Subcutaneous abdominal adipose tissue (tissue), 5 donors: ENCODE measurements at regions not wholly inside any gene's neighbourhood (a gene's known extent, or its start where the extent isn't known, plus 50 kb on each side); places are given as distances from the start of the nearest gene placed in this dataset.

Source experiments
- H3K27ac ChIP-seq: one replicate; pipeline ENCODE4 v1.7.0; 2013; ENCODE audit warnings: low read depth, mild to moderate bottlenecking, inconsistent platforms, low read length, moderate library complexity
- H3K27me3 ChIP-seq, 5 donors: one replicate each; pipeline ENCODE4 v1.7.0; 2013; ENCODE audit warnings: low read length in 5 of 5, inconsistent platforms in 1 of 5; ENCODE audit not compliant: control insufficient read depth in 5 of 5, insufficient read depth in 4 of 5
- H3K36me3 ChIP-seq, 5 donors: one replicate each; pipeline ENCODE4 v1.7.0; 2013; ENCODE audit warnings: low read length in 5 of 5; ENCODE audit not compliant: control insufficient read depth in 5 of 5, insufficient read depth in 5 of 5
- H3K4me1 ChIP-seq, 5 donors: one replicate each; pipeline ENCODE4 v1.7.0; 2013; ENCODE audit warnings: low read length in 5 of 5, mild to moderate bottlenecking in 3 of 5, moderate library complexity in 1 of 5; ENCODE audit not compliant: control insufficient read depth in 5 of 5, insufficient read depth in 5 of 5
- H3K4me3 ChIP-seq, 5 donors: one replicate each; pipeline ENCODE4 v1.7.0; 2013; ENCODE audit warnings: low read length in 5 of 5, low read depth in 1 of 5
- H3K9ac ChIP-seq, 5 donors: one replicate each; pipeline ENCODE4 v1.7.0; 2013; ENCODE audit warnings: low read length in 5 of 5, mild to moderate bottlenecking in 4 of 5, moderate library complexity in 3 of 5
- H3K9me3 ChIP-seq, 5 donors: one replicate each; pipeline ENCODE4 v1.7.0; 2013; ENCODE audit warnings: low read length in 5 of 5; ENCODE audit not compliant: control insufficient read depth in 5 of 5
- donor health status: healthy.
- donor health status: healthy.
- donor health status: healthy.
- donor health status: healthy.
- donor health status: healthy.

DNA sequence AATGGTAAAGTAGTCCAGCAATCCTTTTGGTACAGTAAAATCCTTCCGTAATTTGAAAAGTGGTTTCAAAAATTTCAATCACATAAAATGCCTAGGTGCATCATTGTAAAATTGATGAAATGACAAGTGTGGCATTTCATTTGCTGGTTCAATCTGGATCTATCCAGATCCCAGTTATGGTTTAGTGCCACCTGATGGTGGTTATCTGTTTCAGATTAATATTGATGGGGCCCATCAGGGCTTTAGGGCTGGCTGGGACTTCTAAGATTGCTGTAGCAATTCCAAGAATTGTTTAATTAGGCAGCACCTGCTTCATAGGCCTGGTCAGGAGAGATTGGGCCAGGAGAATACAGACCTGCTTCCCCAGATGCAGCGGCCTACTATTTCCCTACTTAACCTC, 55.5 kb upstream of the PIK3C3 start:
- no peaks in the 10 kb centered on the region for H3K27me3 ChIP-seq
- no peak overlapping the region for H3K4me3 ChIP-seq
- no peaks in the 10 kb centered on the region for H3K36me3 ChIP-seq
- H3K9ac ChIP-seq = no peak overlapping the region
- peaks cover 0 to 11% (median 8%) of the 10 kb centered on the region in 5 donors for H3K9me3 ChIP-seq
- no peaks in the 10 kb centered on the region for H3K4me1 ChIP-seq
- H3K27ac ChIP-seq = no peak overlapping the region

GRCh38 chr18:41893432-41893831, 61.6 kb upstream of the PIK3C3 start:
- H3K36me3 ChIP-seq = no peaks in the 10 kb centered on the region
- no peak overlapping the region for H3K27ac ChIP-seq
- no peak overlapping the region for H3K9ac ChIP-seq
- H3K4me3 ChIP-seq = no peak overlapping the region
- H3K27me3 ChIP-seq = no peaks in the 10 kb centered on the region
- H3K4me1 ChIP-seq = no peaks in the 10 kb centered on the region
- peaks cover 0 to 11% (median 8%) of the 10 kb centered on the region in 5 donors for H3K9me3 ChIP-seq

GRCh38 chr18:41887100-41887499, 67.9 kb upstream of the PIK3C3 start:
- H3K36me3 ChIP-seq = no peaks in the 10 kb centered on the region
- H3K9ac ChIP-seq = no peak overlapping the region
- H3K4me1 ChIP-seq = no peaks in the 10 kb centered on the region
- no peak overlapping the region for H3K27ac ChIP-seq
- H3K4me3 ChIP-seq = no peak overlapping the region
- H3K27me3 ChIP-seq = no peaks in the 10 kb centered on the region
- no peaks in the 10 kb centered on the region for H3K9me3 ChIP-seq

GRCh38 chr18:41886126-41886807, 68.8 kb upstream of the PIK3C3 start:
- H3K27me3 ChIP-seq = no peaks in the 10 kb centered on the region
- no peaks in the 10 kb centered on the region for H3K4me1 ChIP-seq
- no peak overlapping the region for H3K9ac ChIP-seq
- no peak overlapping the region for H3K4me3 ChIP-seq
- H3K27ac ChIP-seq = no peak overlapping the region
- H3K9me3 ChIP-seq = no peaks in the 10 kb centered on the region
- H3K36me3 ChIP-seq = no peaks in the 10 kb centered on the region

DNA sequence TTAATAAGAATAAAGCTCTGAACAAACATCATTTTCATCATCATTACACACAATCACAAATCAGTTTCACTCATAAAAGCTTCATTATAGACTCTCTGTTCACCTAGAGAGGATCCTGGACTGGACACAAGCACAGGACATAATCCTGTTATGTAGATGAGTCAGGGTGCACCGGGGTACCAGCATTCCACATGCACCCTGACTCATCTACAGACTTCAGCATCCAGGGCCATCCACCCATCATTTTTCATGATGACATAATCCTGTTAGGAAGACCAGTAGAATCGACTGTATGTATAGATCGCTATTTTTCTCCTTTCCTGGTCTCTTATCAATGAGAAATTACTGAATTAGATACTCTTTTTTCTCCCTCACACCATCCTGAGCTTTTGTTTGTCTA, 73.7 kb upstream of the PIK3C3 start:
- Histone ChIP-seq H3K9ac (no peak overlapping the region), H3K27me3 (no peaks in the 10 kb centered on the region), H3K9me3 (no peaks in the 10 kb centered on the region), H3K36me3 (no peaks in the 10 kb centered on the region), H3K4me1 (no peaks in the 10 kb centered on the region), H3K4me3 (no peak overlapping the region), H3K27ac (no peak overlapping the region)

GRCh38 chr18:41879256-41879655, 75.8 kb upstream of the PIK3C3 start:
- Histone ChIP-seq H3K4me3 (no peak overlapping the region), H3K27me3 (no peaks in the 10 kb centered on the region), H3K27ac (no peak overlapping the region), H3K4me1 (no peaks in the 10 kb centered on the region), H3K9me3 (no peaks in the 10 kb centered on the region), H3K36me3 (no peaks in the 10 kb centered on the region), H3K9ac (no peak overlapping the region)

DNA sequence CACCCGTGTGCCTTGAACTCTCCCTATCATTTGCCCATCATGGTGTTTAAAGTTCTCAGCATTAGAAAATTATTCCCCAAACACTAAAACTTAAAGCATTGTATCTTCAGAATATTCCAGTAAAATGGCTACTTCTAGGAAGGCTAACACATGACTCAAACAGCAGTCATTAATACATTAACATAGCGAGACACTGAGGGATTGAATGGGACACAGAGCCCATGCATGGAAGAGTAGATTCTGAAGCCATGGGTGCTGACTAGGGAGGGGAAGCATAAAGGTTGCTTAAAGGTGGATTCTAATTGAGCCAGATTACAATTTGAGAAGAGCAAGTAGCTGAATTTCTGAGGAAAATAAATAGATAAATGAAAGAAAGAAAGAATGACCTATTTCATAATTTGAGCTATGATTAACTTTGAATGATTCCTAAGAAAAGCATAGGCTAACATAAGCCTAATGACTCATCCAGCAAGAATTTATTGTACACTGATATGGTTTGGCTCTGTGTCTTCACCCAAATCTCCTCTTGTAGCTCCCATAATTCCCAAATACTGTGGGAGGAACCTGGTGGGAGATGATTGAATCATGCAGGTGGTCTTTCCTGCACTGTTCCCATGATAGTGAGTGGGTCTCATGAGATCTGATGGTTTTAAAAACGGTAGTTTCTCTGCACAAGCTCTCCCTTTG, 79.8 kb upstream of the PIK3C3 start:
- Histone ChIP-seq H3K27me3 (no peaks in the 10 kb centered on the region), H3K4me3 (no peak overlapping the region), H3K9me3 (no peaks in the 10 kb centered on the region), H3K27ac (no peak overlapping the region), H3K9ac (no peak overlapping the region), H3K36me3 (no peaks in the 10 kb centered on the region), H3K4me1 (no peaks in the 10 kb centered on the region)

DNA sequence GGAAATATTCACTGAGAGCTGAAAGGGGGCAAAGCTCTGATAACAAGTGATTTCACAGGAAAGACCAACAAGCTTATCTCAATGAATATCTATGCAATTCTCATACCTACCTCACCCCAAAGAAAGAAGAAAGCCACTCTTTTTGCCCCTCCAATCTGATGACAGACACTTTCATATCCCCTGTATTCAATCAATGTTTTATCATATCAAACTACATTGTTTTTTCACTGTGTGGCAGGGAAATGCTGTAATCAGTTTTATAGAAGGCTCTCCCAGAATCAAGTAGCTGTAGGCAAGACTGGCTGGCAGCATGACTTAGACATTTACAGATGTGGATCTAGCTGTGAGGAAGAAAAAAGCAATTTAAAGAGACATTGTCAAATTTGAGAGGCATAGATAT, 81.3 kb upstream of the PIK3C3 start:
- Histone ChIP-seq H3K27ac (no peak overlapping the region), H3K36me3 (no peaks in the 10 kb centered on the region), H3K9me3 (no peaks in the 10 kb centered on the region), H3K27me3 (no peaks in the 10 kb centered on the region), H3K9ac (no peak overlapping the region), H3K4me1 (no peaks in the 10 kb centered on the region), H3K4me3 (no peak overlapping the region)

- no peaks in the 10 kb centered on the region for H3K4me1 ChIP-seq
- no peak overlapping the region for H3K27ac ChIP-seq
- no peaks in the 10 kb centered on the region for H3K27me3 ChIP-seq
- no peaks in the 10 kb centered on the region for H3K9me3 ChIP-seq
- no peak overlapping the region for H3K9ac ChIP-seq
- no peak overlapping the region for H3K4me3 ChIP-seq
- no peaks in the 10 kb centered on the region for H3K36me3 ChIP-seq
These were observed 82.8 kb upstream of the PIK3C3 start for GRCh38 chr18:41872206-41872605.

DNA sequence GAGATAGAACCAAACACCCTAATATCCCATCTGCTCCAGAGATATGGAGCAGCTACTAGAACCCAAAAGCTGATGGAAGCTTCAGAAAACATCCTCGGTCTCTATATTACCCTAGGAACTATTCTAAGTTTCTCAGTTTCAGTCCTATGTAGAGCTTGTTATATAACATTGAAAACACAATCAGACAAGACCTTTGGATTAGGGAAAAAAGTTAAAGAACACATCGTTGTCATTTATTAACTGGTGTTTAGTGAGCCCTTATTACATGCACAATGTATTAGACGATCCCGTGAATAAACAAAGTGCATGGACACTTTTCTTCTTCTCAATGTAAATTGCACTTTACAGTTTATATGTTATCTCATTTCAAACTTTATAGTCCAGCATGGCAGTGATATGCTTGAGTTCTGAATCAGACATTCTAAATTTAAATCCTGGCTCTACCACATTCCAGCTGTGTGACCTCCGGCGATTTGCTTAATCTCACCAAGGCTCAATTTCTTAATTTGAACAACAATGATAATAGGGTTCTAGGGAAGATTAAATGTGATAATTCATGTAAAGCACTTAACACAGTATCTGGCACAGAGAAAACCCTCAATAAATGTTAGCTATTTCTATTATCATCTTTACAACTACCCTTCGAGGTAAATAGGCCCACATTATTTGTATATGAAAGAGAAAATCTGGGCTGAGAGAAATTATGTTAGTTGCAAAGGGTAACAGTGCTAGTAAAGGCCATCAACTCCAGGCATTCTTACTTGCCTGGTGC, 83.6 kb upstream of the PIK3C3 start:
- Histone ChIP-seq H3K27me3 (no peaks in the 10 kb centered on the region), H3K27ac (no peak overlapping the region), H3K4me1 (no peaks in the 10 kb centered on the region), H3K9ac (no peak overlapping the region), H3K9me3 (no peaks in the 10 kb centered on the region), H3K36me3 (no peaks in the 10 kb centered on the region), H3K4me3 (no peak overlapping the region)
